Lower leg skin (tissue), 3 donors: ENCODE measurements at regions not wholly inside any gene's neighbourhood (a gene's known extent, or its start where the extent isn't known, plus 50 kb on each side); places are given as distances from the start of the nearest gene placed in this dataset.

Source experiments
- CTCF ChIP-seq, 3 donors: fragments of 450-650 bp; IDR thresholded peaks; one replicate each; pipeline ENCODE4 v1.5.1; 2016; ENCODE audit warnings: antibody characterized with exemption in 3 of 3, mild to moderate bottlenecking in 3 of 3, moderate library complexity in 2 of 3
- POLR2A ChIP-seq, 2 donors: fragments of 450-650 bp; IDR thresholded peaks; one replicate each; pipeline ENCODE4 v1.6.1; 2016 to 2017; ENCODE audit warnings: antibody characterized with exemption in 2 of 2, mild to moderate bottlenecking in 1 of 2, moderate library complexity in 1 of 2

DNA sequence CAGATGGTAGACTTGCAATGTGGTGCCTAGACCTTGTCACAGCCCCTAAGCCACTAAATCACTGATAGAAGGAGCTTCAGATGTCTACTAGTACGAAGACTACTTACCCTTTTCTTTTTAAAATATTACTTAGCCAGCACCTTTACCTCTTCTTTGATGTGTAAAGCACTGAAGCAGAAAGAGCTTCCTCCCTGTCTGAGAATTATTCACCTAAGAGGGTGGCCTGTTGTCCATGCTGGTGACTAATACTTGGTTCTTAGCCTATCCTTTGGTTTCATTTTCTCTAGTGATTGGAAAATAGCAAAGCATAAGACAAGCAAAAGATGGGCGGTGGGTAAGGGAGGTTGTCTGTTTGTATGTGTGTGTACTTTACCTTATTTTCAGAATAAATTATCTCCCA lies 794.6 kb downstream of the TFAP2A start:
- TF ChIP-seq CTCF (IDR thresholded peaks at IDR 0.05) (no peak), POLR2A (IDR thresholded peaks at IDR 0.05) (no peak)
